GM23338 (cell line): ENCODE measurements at regions not wholly inside any gene's neighbourhood (a gene's known extent, or its start where the extent isn't known, plus 50 kb on each side); places are given as distances from the start of the nearest gene placed in this dataset.

Experiments
- ATAC-seq: fragments of 200-7000 bp; cut with Tn5 transposase; 3 replicates; pipeline ENCODE4 v1.9.1; 2020
- DNase-seq: peaks from one replicate; pipeline ENCODE4 v3.0.0-alpha.2; 2015; ENCODE audit warnings: low spot score
- H2AFZ ChIP-seq: fragments of 200-600 bp; sonication (generic); 2 replicates; pipeline ENCODE4 v1.8.0; 2016; ENCODE audit warnings: antibody characterized with exemption, mild to moderate bottlenecking, moderate library complexity
- H3F3A ChIP-seq: fragments of 200-600 bp; sonication (generic); replicated peaks from 2 replicates; pipeline ENCODE4 v1.8.0; 2017; ENCODE audit warnings: antibody characterized with exemption, mixed run types, low read depth
- H3K27ac ChIP-seq: fragments of 200-600 bp; sonication (generic); 2 replicates; pipeline ENCODE4 v1.6.1; 2016; ENCODE audit warnings: low read depth
- H3K27me3 ChIP-seq: fragments of 200-600 bp; sonication (generic); 2 replicates; pipeline ENCODE4 v1.8.0; 2016; ENCODE audit warnings: mild to moderate bottlenecking, mixed run types, moderate library complexity; ENCODE audit not compliant: insufficient read depth
- H3K36me3 ChIP-seq: fragments of 200-600 bp; sonication (generic); 2 replicates; pipeline ENCODE4 v1.8.0; 2016; ENCODE audit warnings: mild to moderate bottlenecking; ENCODE audit not compliant: insufficient read depth
- H3K4me1 ChIP-seq: fragments of 200-600 bp; sonication (generic); 2 replicates; pipeline ENCODE4 v1.8.0; 2016; ENCODE audit warnings: mild to moderate bottlenecking, moderate library complexity; ENCODE audit not compliant: insufficient read depth
- H3K4me2 ChIP-seq: fragments of 200-600 bp; sonication (generic); 2 replicates; pipeline ENCODE4 v1.7.1; 2017; ENCODE audit warnings: mixed run types
- H3K4me3 ChIP-seq: fragments of 200-600 bp; sonication (generic); 2 replicates; pipeline ENCODE4 v1.6.1; 2016; ENCODE audit warnings: mixed run types
- H3K79me2 ChIP-seq: fragments of 200-600 bp; sonication (generic); replicated peaks from 2 replicates; pipeline ENCODE4 v1.8.0; 2017; ENCODE audit warnings: mild to moderate bottlenecking; ENCODE audit not compliant: insufficient read depth
- H3K9me2 ChIP-seq: fragments of 200-600 bp; sonication (generic); 2 replicates; pipeline ENCODE4 v1.8.0; 2017; ENCODE audit not compliant: insufficient read depth
- H4K20me1 ChIP-seq: fragments of 200-600 bp; sonication (generic); replicated peaks from 2 replicates; pipeline ENCODE4 v1.8.0; 2017; ENCODE audit warnings: mild to moderate bottlenecking; ENCODE audit not compliant: insufficient read depth
- H3K27ac Mint-ChIP-seq: 2 replicates; pipeline ENCODE4 v1.8.0; 2020; ENCODE audit warnings: inconsistent platforms, mild to moderate bottlenecking, moderate library complexity, mixed read lengths
- H3K27me3 Mint-ChIP-seq: 3 replicates; pipeline ENCODE4 v1.8.0; 2022; ENCODE audit warnings: low read depth, mild to moderate bottlenecking, moderate library complexity, mixed read lengths, inconsistent platforms; ENCODE audit not compliant: insufficient read depth, poor library complexity
- H3K36me3 Mint-ChIP-seq: 3 replicates; pipeline ENCODE4 v1.8.0; 2021; ENCODE audit warnings: low read depth, mild to moderate bottlenecking, inconsistent platforms, moderate library complexity, mixed read lengths
- H3K4me1 Mint-ChIP-seq: 3 replicates; pipeline ENCODE4 v1.8.0; 2020; ENCODE audit warnings: mild to moderate bottlenecking, inconsistent platforms, mixed read lengths
- H3K4me3 Mint-ChIP-seq: 3 replicates; pipeline ENCODE4 v1.8.0; 2021; ENCODE audit warnings: moderate library complexity, mild to moderate bottlenecking, inconsistent platforms, mixed read lengths
- H3K9me3 Mint-ChIP-seq: 3 replicates; pipeline ENCODE4 v1.8.0; 2020; ENCODE audit warnings: moderate library complexity, mild to moderate bottlenecking, inconsistent platforms, mixed read lengths
- CREB1 ChIP-seq: fragments of 250-450 bp; sonication (Bioruptor Pico); IDR thresholded peaks from 2 replicates; pipeline ENCODE4 v1.5.0; 2020; ENCODE audit warnings: low read depth, mild to moderate bottlenecking, moderate library complexity
- CTCF ChIP-seq, 2 experiments: fragments of 200-600 bp in 1 of 2; sonication (generic) in 1 of 2; conservative IDR thresholded peaks; 2 replicates each; pipeline versions ENCODE4 v1.5.1 to v1.6.1; 2016 to 2017; ENCODE audit warnings: antibody characterized with exemption in 2 of 2, low read depth in 2 of 2, mild to moderate bottlenecking in 2 of 2, moderate library complexity in 1 of 2
- ETS1 ChIP-seq: IDR thresholded peaks from 2 replicates; pipeline ENCODE4 v1.6.1; 2016; ENCODE audit warnings: antibody characterized with exemption
- EZH2phosphoT487 ChIP-seq: fragments of 200-600 bp; sonication (generic); IDR thresholded peaks from one replicate; pipeline ENCODE4 v1.8.1; 2018; ENCODE audit warnings: antibody characterized with exemption; ENCODE audit not compliant: unreplicated experiment
- JUNB ChIP-seq: IDR thresholded peaks from one replicate; pipeline ENCODE4 v1.6.1; 2016; ENCODE audit warnings: antibody characterized with exemption; ENCODE audit not compliant: unreplicated experiment
- NANOG ChIP-seq: IDR thresholded peaks from 2 replicates; pipeline ENCODE4 v1.6.1; 2016; ENCODE audit warnings: antibody characterized with exemption, borderline replicate concordance
- STAT1 ChIP-seq: IDR thresholded peaks from one replicate; pipeline ENCODE4 v1.6.1; 2016; ENCODE audit warnings: antibody characterized with exemption; ENCODE audit not compliant: unreplicated experiment
- ZNF114 ChIP-seq: fragments of 250-450 bp; sonication (Bioruptor Pico); IDR thresholded peaks from 2 replicates; pipeline ENCODE4 v1.5.0; 2020; ENCODE audit warnings: mild to moderate bottlenecking, moderate library complexity
- ZNF331 ChIP-seq: fragments of 250-450 bp; sonication (Bioruptor Pico); IDR thresholded peaks from 2 replicates; pipeline ENCODE4 v1.5.0; 2020; ENCODE audit warnings: low read depth, mild to moderate bottlenecking, moderate library complexity
- ZNF462 ChIP-seq: fragments of 250-450 bp; sonication (Bioruptor Pico); IDR thresholded peaks from 2 replicates; pipeline ENCODE4 v1.5.0; 2020; ENCODE audit warnings: mild to moderate bottlenecking, moderate library complexity

GRCh38 chr12:67797753-67798152 lies 149.2 kb downstream of the DYRK2 start (continued):
- TF ChIP-seq ZNF462 = no peak
- TF ChIP-seq CTCF (conservative IDR thresholded peaks at IDR 0.05; ENCODE audit: low read depth in 2 of 2) = no peak
- no peak for TF ChIP-seq EZH2phosphoT487
- TF ChIP-seq STAT1 = no peak
- TF ChIP-seq CREB1 = no peak
- no peak for TF ChIP-seq ZNF331 (CRISPR knock-in tag)
- TF ChIP-seq ETS1 = no peak
- TF ChIP-seq NANOG = no peak

GRCh38 chr12:67798768-67799167 lies 150.2 kb downstream of the DYRK2 start:
- Mint-ChIP-seq H3K27ac (no peak overlapping the region), H3K9me3 (no peaks in the 10 kb centered on the region)
- H3K4me2 ChIP-seq = no peak overlapping the region
- no peak for TF ChIP-seq JUNB
- no peak for TF ChIP-seq ZNF114

More at GRCh38 chr12:67798768-67799167, 150.2 kb downstream of the DYRK2 start:
- Mint-ChIP-seq H3K36me3 (no peaks in the 10 kb centered on the region), H3K4me1 (peaks cover 6% of the 10 kb centered on the region), H3K4me3 (no peak overlapping the region), H3K27me3 (no peaks in the 10 kb centered on the region)
- no peak overlapping the region for H2AFZ ChIP-seq
- H3K4me1 ChIP-seq = peaks cover 14% of the 10 kb centered on the region
- no peaks in the 10 kb centered on the region for H3F3A ChIP-seq
- ATAC-seq (no peak), DNase-seq (no peak)
- H3K27ac ChIP-seq = no peak overlapping the region
- H4K20me1 ChIP-seq = no peaks in the 10 kb centered on the region
- H3K79me2 ChIP-seq = no peaks in the 10 kb centered on the region
- no peaks in the 10 kb centered on the region for H3K27me3 ChIP-seq
- H3K4me3 ChIP-seq = no peak overlapping the region
- no peaks in the 10 kb centered on the region for H3K36me3 ChIP-seq
- H3K9me2 ChIP-seq = no peaks in the 10 kb centered on the region
